Renal cortex interstitium (tissue), 11 donors: ENCODE measurements at regions not wholly inside any gene's neighbourhood (a gene's known extent, or its start where the extent isn't known, plus 50 kb on each side); places are given as distances from the start of the nearest gene placed in this dataset.

Source experiments
- DNase-seq, 11 donors: peaks; one replicate each; pipeline ENCODE4 v3.0.0-alpha.2; 2013; ENCODE audit warnings: low read depth in 9 of 11, low spot score in 4 of 11; ENCODE audit errors: extremely low read depth in 1 of 11

DNA sequence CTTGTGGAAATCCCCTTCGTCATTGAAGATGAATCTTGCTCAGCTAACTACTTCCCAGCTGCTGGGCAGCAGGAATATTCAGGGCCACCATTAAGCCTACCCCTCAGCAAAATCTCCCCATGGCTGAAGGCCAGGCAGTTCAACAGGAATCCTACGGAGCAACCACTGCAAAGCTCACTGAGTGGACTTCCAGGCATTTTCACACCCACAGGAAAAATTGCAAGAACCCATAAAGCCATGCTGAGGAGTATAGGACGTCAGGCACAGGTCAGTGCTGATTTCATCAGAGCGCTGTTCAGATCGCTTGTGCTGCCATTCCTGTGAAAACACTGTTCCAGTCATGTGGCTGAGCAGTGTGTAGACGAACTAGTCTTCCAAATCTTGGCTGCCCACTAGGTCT is 134.8 kb upstream of the TACR1 start:
- DNase-seq: no peak

DNA sequence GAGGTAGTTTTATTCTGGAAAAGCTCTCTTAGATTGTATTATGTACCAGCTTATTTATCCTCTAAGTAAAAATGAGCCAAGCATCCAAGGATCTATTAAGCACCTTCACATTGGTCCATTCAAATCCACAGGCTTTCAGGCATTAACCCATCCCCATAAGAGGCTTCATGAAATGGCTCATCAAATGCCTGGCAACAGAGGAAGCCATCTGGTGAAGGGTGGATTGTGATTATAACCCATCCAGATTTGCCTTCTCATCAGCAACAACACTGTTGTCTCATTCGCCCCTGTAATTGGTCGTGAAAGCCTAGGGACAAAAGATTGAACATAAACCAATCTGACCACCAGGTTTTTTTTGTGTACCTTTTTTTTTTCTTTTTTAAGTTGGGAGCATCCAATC is 134.3 kb upstream of the TACR1 start:
- no peak for DNase-seq

DNA sequence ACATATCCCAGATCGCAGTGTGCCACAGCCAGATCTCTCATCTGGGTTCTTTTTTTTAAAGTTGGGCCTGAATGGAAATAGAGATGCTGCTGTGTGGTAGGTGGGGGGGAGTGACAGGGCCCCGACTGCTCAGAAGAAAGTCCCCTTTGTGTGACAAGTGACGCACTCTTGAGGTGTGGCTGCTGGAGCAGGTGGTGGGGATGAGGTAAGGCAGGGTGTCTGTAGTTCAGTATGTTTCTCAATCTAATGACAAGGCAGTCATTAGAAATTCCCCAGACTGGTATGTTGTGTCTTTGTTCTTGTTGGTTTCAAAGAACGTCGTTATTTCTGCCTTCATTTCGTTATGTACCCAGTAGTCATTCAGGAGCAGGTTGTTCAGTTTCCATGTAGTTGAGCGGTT is 128.8 kb upstream of the TACR1 start:
- DNase-seq: no peak

- DNase-seq: no peak
Measured at GRCh38 chr2:75327334-75327733, 128.0 kb upstream of the TACR1 start.

- no peak for DNase-seq
Measured at GRCh38 chr2:75326645-75327044, 127.3 kb upstream of the TACR1 start.

GRCh38 chr2:75325594-75325993 is 126.3 kb upstream of the TACR1 start:
- DNase-seq: no peak

DNA sequence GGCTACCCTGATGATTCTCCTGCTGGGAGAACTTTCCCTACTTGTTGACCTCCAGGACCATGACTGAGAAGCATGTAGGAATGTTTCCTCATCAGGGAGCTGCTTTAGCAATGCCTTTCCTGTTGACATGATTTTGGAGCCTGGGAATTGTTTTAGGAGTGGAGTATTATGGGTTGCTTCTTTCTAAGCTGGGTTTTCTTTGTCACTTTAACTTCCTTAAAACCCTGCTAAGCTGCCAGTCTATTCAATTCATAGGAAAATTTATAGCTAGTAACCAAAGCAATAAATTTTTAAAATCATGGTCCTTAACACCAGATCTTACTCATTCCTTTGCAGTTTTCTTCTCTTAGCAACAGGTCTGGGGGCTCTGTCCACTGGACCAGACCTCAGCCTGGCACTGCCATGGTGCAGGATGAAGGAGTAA is 125.6 kb upstream of the TACR1 start:
- DNase-seq: no peak

GRCh38 chr2:75324141-75324540 is 124.8 kb upstream of the TACR1 start:
- no peak for DNase-seq

GRCh38 chr2:75321599-75321922 is 122.2 kb upstream of the TACR1 start:
- DNase-seq: no peak

DNA sequence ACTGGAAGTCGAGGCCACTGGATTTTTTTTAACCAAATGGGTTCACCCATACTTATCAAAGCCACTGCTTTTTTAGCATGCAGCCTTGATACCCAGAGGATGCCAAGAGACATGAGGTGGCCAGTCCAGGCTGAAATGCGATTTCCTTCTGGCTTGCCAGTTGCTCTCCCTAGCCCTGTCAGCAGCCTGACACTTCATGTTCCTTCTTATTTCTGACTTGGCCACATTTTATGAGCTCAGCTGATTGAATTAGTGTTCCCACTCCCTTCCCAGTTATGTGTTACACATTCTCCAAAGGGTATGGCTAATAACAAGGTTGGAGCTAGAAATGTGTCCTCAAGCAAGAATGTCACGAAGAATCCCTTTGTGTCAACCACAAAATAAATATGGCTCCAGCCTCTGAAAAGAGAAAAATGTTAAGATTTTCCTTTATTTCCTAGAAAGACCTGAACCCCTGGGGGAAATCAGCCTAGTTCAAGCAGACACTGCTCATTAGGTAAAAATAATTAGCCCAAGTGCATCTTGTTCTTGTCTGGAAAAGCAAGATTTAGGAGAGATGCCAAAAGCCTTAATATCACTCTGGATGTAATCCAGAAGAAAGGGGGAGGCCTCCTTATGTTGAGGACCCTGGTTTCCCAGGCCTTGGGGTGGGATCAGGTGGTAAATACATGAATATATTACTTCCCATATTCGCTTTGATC is 121.7 kb upstream of the TACR1 start:
- DNase-seq: no peak

GRCh38 chr2:75319951-75320350 is 120.6 kb upstream of the TACR1 start:
- no peak for DNase-seq

DNA sequence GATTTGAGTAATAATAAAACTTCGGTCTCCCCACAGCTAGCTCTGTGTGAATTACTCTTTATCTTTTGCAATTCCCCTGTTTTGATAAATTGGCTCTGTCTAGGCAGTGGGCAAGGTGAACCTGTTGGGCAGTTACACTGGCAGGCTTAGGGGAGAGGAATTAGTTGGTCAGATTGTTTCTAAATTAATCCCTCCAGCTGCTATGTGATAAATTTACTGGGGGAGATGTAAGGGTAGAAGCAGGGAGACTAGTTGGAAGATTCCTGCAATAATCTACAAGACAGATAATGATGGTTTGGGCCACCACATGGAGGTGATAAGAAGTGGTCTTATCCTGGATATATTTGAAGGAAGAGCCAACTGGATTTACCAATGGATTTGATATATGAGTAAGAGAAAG is 118.5 kb upstream of the TACR1 start:
- no peak for DNase-seq

DNA sequence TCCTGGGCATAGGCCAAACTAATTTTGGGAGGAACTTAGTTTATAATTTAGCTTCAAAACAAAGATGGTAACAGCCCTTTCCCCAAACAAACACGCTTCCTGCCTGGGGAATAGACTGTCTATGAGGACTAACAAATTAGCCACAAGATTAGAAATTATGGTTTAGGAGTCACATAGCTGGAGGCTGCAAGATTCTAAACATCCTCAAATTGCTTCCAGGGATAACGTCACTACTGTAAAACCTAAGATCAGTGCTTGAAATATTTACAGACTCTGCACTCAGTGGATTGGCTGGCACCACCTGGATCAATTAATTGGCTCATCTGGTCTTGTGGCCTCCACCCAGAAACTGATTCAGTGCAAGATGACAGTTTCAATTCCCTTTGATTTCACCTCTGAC is 118.0 kb upstream of the TACR1 start:
- no peak for DNase-seq

- no peak for DNase-seq
Measured at GRCh38 chr2:75315436-75315835, 116.1 kb upstream of the TACR1 start.

- no peak for DNase-seq
Measured at GRCh38 chr2:75311993-75312392, 112.7 kb upstream of the TACR1 start.

DNA sequence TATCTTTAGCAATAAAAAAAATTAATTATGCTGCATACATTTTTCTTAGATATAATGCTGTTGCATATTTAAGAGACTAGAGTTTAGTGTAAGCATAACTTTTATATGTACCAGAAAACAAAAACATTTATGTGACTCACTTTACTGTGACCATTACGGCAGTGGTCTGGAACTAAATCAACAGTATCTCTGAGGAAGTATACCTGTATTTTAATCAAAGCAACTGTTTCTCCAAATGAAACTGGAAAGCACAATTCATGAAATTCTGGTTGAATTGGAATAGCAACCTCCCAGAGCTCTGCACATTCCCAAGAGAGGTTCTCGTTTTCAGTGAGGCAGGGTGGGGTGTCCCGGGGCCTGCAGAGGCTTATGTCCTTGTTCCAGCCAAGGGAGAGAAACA is 112.2 kb upstream of the TACR1 start:
- DNase-seq: no peak

DNA sequence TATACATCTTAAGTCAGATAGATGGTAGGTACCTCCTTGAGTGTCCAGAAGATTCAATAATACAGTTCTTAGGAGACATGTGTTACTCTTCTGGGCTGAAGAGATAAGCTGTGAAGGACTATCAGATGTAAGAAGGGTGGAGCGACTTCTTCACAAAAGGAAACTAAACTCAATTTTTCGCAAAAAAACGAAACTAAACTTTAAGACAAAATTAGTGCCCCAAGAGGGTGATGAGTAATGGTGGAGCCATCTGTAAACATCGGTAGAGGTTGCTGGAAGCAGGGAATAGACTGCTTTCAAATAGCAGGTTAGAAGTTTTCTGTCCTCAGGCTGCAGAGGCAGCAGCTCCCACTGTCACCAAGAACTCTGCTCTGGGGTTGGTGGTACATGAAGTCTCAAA is 111.6 kb upstream of the TACR1 start:
- no peak for DNase-seq

DNA sequence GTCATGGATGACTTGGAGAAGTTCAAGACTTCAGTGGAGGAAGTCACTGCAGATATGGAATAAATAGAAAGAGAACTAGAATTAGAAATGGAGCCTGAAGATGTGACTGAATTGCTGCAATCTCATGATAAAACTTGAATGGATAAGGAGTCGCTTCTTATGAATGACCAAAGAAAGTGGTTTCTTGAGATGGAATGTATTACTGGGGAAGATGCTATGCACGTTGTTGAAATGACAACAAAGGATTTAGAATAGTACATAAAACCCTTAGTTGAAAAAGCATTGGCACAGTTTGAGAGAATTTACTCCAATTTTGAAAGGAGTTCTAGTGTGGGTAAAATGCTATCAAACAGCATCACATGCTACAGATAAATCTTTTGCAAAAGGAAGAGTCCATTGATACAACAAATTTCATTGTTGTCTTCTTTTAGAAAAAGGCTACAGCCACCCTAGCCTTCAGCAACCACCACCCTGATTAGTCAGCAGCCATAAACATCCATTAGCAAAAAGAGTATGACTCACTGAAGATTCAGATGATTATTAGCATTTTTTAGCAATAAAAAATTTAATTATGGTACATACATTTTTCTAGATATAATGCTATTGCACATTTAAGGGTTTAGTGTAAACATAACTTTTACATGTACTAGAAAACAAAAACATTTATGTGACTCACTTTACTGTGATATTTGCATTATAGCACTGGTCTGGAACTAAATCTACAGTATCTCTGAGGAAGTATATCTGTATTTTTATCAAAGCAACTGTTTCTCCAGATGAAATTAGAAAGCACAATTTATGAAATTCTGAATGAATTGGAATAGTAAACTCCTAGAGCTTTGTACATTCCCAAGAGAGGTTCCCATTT is 110.5 kb upstream of the TACR1 start:
- DNase-seq: no peak

DNA sequence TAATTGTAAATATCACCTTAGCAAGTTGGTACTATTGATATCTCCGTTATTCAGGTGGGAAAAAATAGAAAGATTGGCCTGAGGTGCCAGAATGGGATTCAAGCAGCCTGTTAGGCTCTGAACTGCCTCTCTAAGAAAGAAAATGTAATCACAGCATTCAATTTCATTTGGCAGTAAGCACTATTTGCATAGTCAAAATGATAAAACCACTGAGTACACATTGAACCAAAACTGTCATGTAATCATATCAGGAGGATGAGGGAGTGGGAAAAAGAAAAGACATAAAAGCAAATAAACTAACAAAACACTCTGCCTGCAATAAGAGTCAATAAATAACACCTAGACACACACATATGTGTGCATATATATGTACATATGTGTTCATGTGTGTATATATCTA is 103.9 kb upstream of the TACR1 start:
- no peak for DNase-seq

- DNase-seq: no peak
Measured at GRCh38 chr2:75294362-75294761, 95.0 kb upstream of the TACR1 start.

- DNase-seq: no peak
Measured at GRCh38 chr2:75292826-75293225, 93.5 kb upstream of the TACR1 start.
